Spleen (tissue), 7 donors: ENCODE measurements at regions not wholly inside any gene's neighbourhood (a gene's known extent, or its start where the extent isn't known, plus 50 kb on each side); places are given as distances from the start of the nearest gene placed in this dataset.

Experiments used
- CTCF ChIP-seq, 11 experiments: fragments of 200-600 bp in 7 of 11; fragments of 450-650 bp in 4 of 11; sonication (generic) in 4 of 11; IDR thresholded peaks in 8 of 11; conservative IDR thresholded peaks in 3 of 11; 1 replicate in 7 of 11; 2 replicates in 4 of 11; pipeline versions ENCODE4 v1.4.0 to v1.8.0; 2016 to 2021; ENCODE audit warnings: antibody characterized with exemption in 11 of 11, inconsistent platforms in 4 of 11, mild to moderate bottlenecking in 1 of 11
- POLR2A ChIP-seq, 3 donors: fragments of 450-650 bp; IDR thresholded peaks; one replicate each; pipeline ENCODE4 v1.5.1; 2017; ENCODE audit warnings: antibody characterized with exemption in 3 of 3, mild to moderate bottlenecking in 1 of 3
- POLR2AphosphoS5 ChIP-seq, 3 donors: sonication (generic); formaldehyde crosslinking; IDR thresholded peaks; one replicate each; pipeline ENCODE4 v1.5.1; 2017; ENCODE audit warnings: antibody characterized with exemption in 3 of 3
- donor health status: DM: no; HTN: no; CAD: no; lungs with moderate emphysema.
- donor health status: DM: no; HTN: no; CAD: no.
- donor health status: DM: no; HTN: no; CAD: no.

GRCh38 chr2:208916881-208917280 lies 507.0 kb upstream of the MAP2 start:
- TF ChIP-seq CTCF (IDR thresholded peaks at IDR 0.05 in 8 of 11, conservative IDR thresholded peaks at IDR 0.05 in 3 of 11): no peak
- TF ChIP-seq POLR2A (IDR thresholded peaks at IDR 0.05): no peak
- no peak for TF ChIP-seq POLR2AphosphoS5 (IDR thresholded peaks at IDR 0.05)
